ENCODE measurements at regions not wholly inside any gene's neighbourhood (a gene's known extent, or its start where the extent isn't known, plus 50 kb on each side); places are given as distances from the start of the nearest gene placed in this dataset.

- no peak for ATAC-seq (replicated peaks in 6 of 8)
- peaks cover 0 to 2% of the 10 kb centered on the region in 2 donors for H3K4me1 ChIP-seq (replicated peaks in 1 of 2)
- in situ Hi-C loops (cut with MboI; ENCODE audit: low pct_unique_long_range_greater_than_20kb in 2 of 9, low sequenced_read_pairs in 9 of 9, unreplicated experiment in 9 of 9): no loop called here
- 0 to 89% (median 69%) methylated on average over 1 to 2 of the region's 2 CpGs; no CpG with 5 or more reads in 2 of the 10 experiments for WGBS, 10 experiments
- H3K27ac ChIP-seq: no peak overlapping the region
- no peak overlapping the region for H3K4me3 ChIP-seq
Observed at GRCh38 chr13:85541476-85541875, 257.7 kb downstream of the SLITRK6 start.

GRCh38 chr13:85538957-85539356 lies 260.3 kb downstream of the SLITRK6 start:
- Histone ChIP-seq H3K4me1 (replicated peaks in 1 of 2) (peaks cover 0 to 20% of the 10 kb centered on the region in 2 donors), H3K27ac (no peak overlapping the region), H3K4me3 (no peak overlapping the region)
- in situ Hi-C loops (cut with MboI; ENCODE audit: low pct_unique_long_range_greater_than_20kb in 2 of 9, low sequenced_read_pairs in 9 of 9, unreplicated experiment in 9 of 9): no loop called here
- ATAC-seq (replicated peaks in 6 of 8): no peak
- 24 to 100% (median 80%) methylated on average over 1 to 4 of the region's 4 CpGs for WGBS, 10 experiments

- ATAC-seq (replicated peaks in 6 of 8): peak in 1 of 8 experiments; percentile 72
- in situ Hi-C loops (cut with MboI; ENCODE audit: low pct_unique_long_range_greater_than_20kb in 2 of 9, low sequenced_read_pairs in 9 of 9, unreplicated experiment in 9 of 9): no loop called here
- 0 to 100% (median 92%) methylated on average over 1 to 2 of the region's 2 CpGs; no CpG with 5 or more reads in 1 of the 10 experiments for WGBS, 10 experiments
- Histone ChIP-seq H3K4me3 (no peak overlapping the region), H3K4me1 (replicated peaks in 1 of 2) (peaks cover 0 to 20% of the 10 kb centered on the region in 2 donors), H3K27ac (no peak overlapping the region)
Observed at GRCh38 chr13:85537601-85538000, 261.6 kb downstream of the SLITRK6 start.

- no peak overlapping the region for H3K27ac ChIP-seq
- no peak for ATAC-seq (replicated peaks in 6 of 8)
- 0 to 100% (median 83%) methylated on average over 1 of the region's 1 CpG; no CpG with 5 or more reads in 3 of the 10 experiments for WGBS, 10 experiments
- in situ Hi-C loops (cut with MboI; ENCODE audit: low pct_unique_long_range_greater_than_20kb in 2 of 9, low sequenced_read_pairs in 9 of 9, unreplicated experiment in 9 of 9): no loop called here
- H3K4me1 ChIP-seq (replicated peaks in 1 of 2): peaks cover 0 to 20% of the 10 kb centered on the region in 2 donors
- H3K4me3 ChIP-seq: no peak overlapping the region
Observed at GRCh38 chr13:85536706-85537105, 262.5 kb downstream of the SLITRK6 start.

- peaks cover 0 to 20% of the 10 kb centered on the region in 2 donors for H3K4me1 ChIP-seq (replicated peaks in 1 of 2)
- 3 to 100% (median 89%) methylated on average over 1 to 4 of the region's 4 CpGs for WGBS, 10 experiments
- in situ Hi-C loops (cut with MboI; ENCODE audit: low pct_unique_long_range_greater_than_20kb in 2 of 9, low sequenced_read_pairs in 9 of 9, unreplicated experiment in 9 of 9): no loop called here
- no peak overlapping the region for H3K27ac ChIP-seq
- H3K4me3 ChIP-seq: no peak overlapping the region
- peak in 5 of 8 experiments; percentile 19 to 82 (median 59) for ATAC-seq (replicated peaks in 6 of 8)
Observed at GRCh38 chr13:85535316-85536084, 263.7 kb downstream of the SLITRK6 start.

GRCh38 chr13:85533911-85534310 lies 265.3 kb downstream of the SLITRK6 start:
- no peak for ATAC-seq (replicated peaks in 6 of 8)
- no peak overlapping the region for H3K4me3 ChIP-seq
- 0 to 95% (median 78%) methylated on average over 1 to 2 of the region's 2 CpGs; no CpG with 5 or more reads in 1 of the 10 experiments for WGBS, 10 experiments
- in situ Hi-C loops (cut with MboI; ENCODE audit: low pct_unique_long_range_greater_than_20kb in 2 of 9, low sequenced_read_pairs in 9 of 9, unreplicated experiment in 9 of 9): no loop called here
- peaks cover 3 to 20% of the 10 kb centered on the region in 2 donors for H3K4me1 ChIP-seq (replicated peaks in 1 of 2)
- H3K27ac ChIP-seq: no peak overlapping the region

- ATAC-seq (replicated peaks in 6 of 8): peak; percentile 36 to 83 (median 64)
- Histone ChIP-seq H3K27ac (no peak overlapping the region), H3K4me1 (replicated peaks in 1 of 2) (peaks cover 0 to 5% of the 10 kb centered on the region in 2 donors), H3K4me3 (no peak overlapping the region)
- in situ Hi-C loops (cut with MboI; ENCODE audit: low pct_unique_long_range_greater_than_20kb in 2 of 9, low sequenced_read_pairs in 9 of 9, unreplicated experiment in 9 of 9): no loop called here
- WGBS, 10 experiments: 21 to 90% (median 78%) methylated on average over 2 of the region's 2 CpGs; no CpG with 5 or more reads in 4 of the 10 experiments
Observed at GRCh38 chr13:85529218-85529594, 270.0 kb downstream of the SLITRK6 start.

- no peak overlapping the region for H3K4me3 ChIP-seq
- in situ Hi-C loops (cut with MboI; ENCODE audit: low pct_unique_long_range_greater_than_20kb in 2 of 9, low sequenced_read_pairs in 9 of 9, unreplicated experiment in 9 of 9): no loop called here
- H3K27ac ChIP-seq: no peak overlapping the region
- WGBS, 10 experiments: 0 to 100% (median 48%) methylated on average over 1 to 3 of the region's 3 CpGs; no CpG with 5 or more reads in 2 of the 10 experiments
- H3K4me1 ChIP-seq (replicated peaks in 1 of 2): peaks cover 0 to 5% of the 10 kb centered on the region in 2 donors
- peak in 6 of 8 experiments; percentile 16 to 82 (median 43) for ATAC-seq (replicated peaks in 6 of 8)
Observed at GRCh38 chr13:85528491-85529217, 270.6 kb downstream of the SLITRK6 start.

- 63 to 100% (median 92%) methylated on average over 2 to 4 of the region's 4 CpGs; no CpG with 5 or more reads in 2 of the 10 experiments for WGBS, 10 experiments
- peaks cover 0 to 5% of the 10 kb centered on the region in 2 donors for H3K4me1 ChIP-seq (replicated peaks in 1 of 2)
- in situ Hi-C loops (cut with MboI; ENCODE audit: low pct_unique_long_range_greater_than_20kb in 2 of 9, low sequenced_read_pairs in 9 of 9, unreplicated experiment in 9 of 9): no loop called here
- ATAC-seq (replicated peaks in 6 of 8): no peak
- no peak overlapping the region for H3K27ac ChIP-seq
- H3K4me3 ChIP-seq: no peak overlapping the region
Observed at GRCh38 chr13:85527316-85527715, 271.9 kb downstream of the SLITRK6 start.

- H3K4me1 ChIP-seq (replicated peaks in 1 of 2): peaks cover 0 to 5% of the 10 kb centered on the region in 2 donors
- WGBS, 10 experiments: 0 to 100% (median 72%) methylated on average over 1 to 2 of the region's 2 CpGs; no CpG with 5 or more reads in 1 of the 10 experiments
- in situ Hi-C loops (cut with MboI; ENCODE audit: low pct_unique_long_range_greater_than_20kb in 2 of 9, low sequenced_read_pairs in 9 of 9, unreplicated experiment in 9 of 9): no loop called here
- H3K4me3 ChIP-seq: no peak overlapping the region
- H3K27ac ChIP-seq: no peak overlapping the region
- no peak for ATAC-seq (replicated peaks in 6 of 8)
Observed at GRCh38 chr13:85525411-85525810, 273.8 kb downstream of the SLITRK6 start.

GRCh38 chr13:85521657-85522056 lies 277.6 kb downstream of the SLITRK6 start:
- WGBS, 10 experiments: 0 to 100% (median 67%) methylated on average over 1 to 2 of the region's 2 CpGs; no CpG with 5 or more reads in 1 of the 10 experiments

GRCh38 chr13:85520445-85520844 lies 278.8 kb downstream of the SLITRK6 start:
- no peaks in the 10 kb centered on the region for H3K4me1 ChIP-seq (replicated peaks in 1 of 2)
- H3K27ac ChIP-seq: no peak overlapping the region
- in situ Hi-C loops (cut with MboI; ENCODE audit: low pct_unique_long_range_greater_than_20kb in 2 of 9, low sequenced_read_pairs in 9 of 9, unreplicated experiment in 9 of 9): no loop called here
- H3K4me3 ChIP-seq: no peak overlapping the region
- ATAC-seq (replicated peaks in 6 of 8): peak in 1 of 8 experiments; percentile 16

More at GRCh38 chr13:85521657-85522056, 277.6 kb downstream of the SLITRK6 start:
- ATAC-seq (replicated peaks in 6 of 8): no peak
- in situ Hi-C loops (cut with MboI; ENCODE audit: low pct_unique_long_range_greater_than_20kb in 2 of 9, low sequenced_read_pairs in 9 of 9, unreplicated experiment in 9 of 9): no loop called here
- Histone ChIP-seq H3K4me1 (replicated peaks in 1 of 2) (no peaks in the 10 kb centered on the region), H3K27ac (no peak overlapping the region), H3K4me3 (no peak overlapping the region)

- 0 to 100% (median 65%) methylated on average over 1 of the region's 1 CpG; no CpG with 5 or more reads in 2 of the 10 experiments for WGBS, 10 experiments
- in situ Hi-C loops (cut with MboI; ENCODE audit: low pct_unique_long_range_greater_than_20kb in 2 of 9, low sequenced_read_pairs in 9 of 9, unreplicated experiment in 9 of 9): no loop called here
- Histone ChIP-seq H3K4me1 (replicated peaks in 1 of 2) (no peaks in the 10 kb centered on the region), H3K4me3 (no peak overlapping the region), H3K27ac (no peak overlapping the region)
- no peak for ATAC-seq (replicated peaks in 6 of 8)
Observed at GRCh38 chr13:85519363-85519762, 279.9 kb downstream of the SLITRK6 start.

All from motor neuron (in vitro differentiated cells).